ENCODE measurements at regions not wholly inside any gene's neighbourhood (a gene's known extent, or its start where the extent isn't known, plus 50 kb on each side); places are given as distances from the start of the nearest gene placed in this dataset.
"Not testable (repeated sequence)": the region's sequence is repeated elsewhere in the genome, so short reads cannot be mapped to it uniquely, and the experiment has no call there.

DNA sequence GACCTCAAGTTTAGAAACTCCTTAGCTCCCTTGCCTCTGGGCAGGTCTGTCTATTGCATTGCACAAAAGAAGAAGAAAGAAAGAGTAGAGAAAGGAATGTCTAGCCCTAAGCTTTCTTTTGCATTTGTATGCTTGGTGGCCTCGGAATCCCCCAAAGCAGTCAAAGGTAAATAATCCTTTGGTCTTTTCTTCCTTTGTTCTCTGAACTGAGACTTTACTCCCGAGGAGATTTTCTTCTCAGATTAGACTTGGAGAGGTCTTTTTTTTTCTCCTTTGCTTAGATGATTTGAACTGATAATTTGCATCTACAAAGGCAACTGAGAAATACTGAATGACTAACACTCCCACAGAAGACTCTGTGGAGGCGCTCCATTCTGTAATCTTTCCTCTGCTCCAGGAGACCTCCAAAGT, 93.2 kb downstream of the AKR1D1 start:
- DNase-seq (ENCODE audit: low spot score): no peak

DNA sequence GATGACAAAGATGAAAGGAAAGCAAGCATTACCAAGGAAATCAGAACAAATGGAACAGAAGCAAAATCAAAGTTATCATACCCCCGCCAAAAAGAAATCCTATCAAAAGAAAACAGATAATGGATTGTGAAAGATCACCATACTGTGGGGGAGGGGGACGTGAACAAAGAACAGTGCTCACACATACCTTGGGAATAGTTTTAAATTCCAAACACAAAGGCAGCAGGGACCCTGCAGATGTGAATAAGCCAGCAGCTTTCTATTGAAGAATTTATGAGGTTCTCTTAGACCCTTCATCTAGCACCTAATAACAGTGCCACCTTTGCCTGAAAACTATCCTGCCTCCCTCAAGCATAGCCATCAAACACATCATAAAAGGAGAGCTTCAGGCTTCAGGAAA, 94.0 kb downstream of the AKR1D1 start:
- no peak for DNase-seq (ENCODE audit: low spot score)

GRCh38 chr7:138170959-138171703, 94.9 kb downstream of the AKR1D1 start:
- DNase-seq (ENCODE audit: low spot score): no peak

GRCh38 chr7:138173548-138173947, 97.3 kb downstream of the AKR1D1 start:
- no peak for DNase-seq (ENCODE audit: low spot score)

GRCh38 chr7:138176060-138176459, 99.8 kb downstream of the AKR1D1 start:
- no peak for DNase-seq (ENCODE audit: low spot score)

DNA sequence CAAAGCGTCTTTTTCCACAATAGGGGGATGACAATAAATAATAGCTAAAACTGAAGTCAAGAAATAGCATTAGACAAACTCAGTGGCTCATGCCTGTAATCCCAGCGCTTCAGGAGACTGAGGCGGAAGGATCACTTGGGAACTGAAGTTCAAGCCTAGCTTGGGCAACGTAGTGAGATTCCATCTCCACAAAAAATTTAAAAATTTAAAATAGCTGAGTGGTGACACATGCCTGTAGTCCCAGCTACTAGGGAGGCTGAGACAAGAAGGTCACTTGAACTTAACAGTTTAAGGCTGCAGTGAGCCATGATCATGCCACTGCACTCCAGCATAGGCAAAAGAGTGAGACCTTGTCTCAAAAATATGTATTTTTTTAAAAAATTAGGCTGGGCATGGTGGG, 107.9 kb downstream of the AKR1D1 start:
- DNase-seq (ENCODE audit: low spot score): no peak

DNA sequence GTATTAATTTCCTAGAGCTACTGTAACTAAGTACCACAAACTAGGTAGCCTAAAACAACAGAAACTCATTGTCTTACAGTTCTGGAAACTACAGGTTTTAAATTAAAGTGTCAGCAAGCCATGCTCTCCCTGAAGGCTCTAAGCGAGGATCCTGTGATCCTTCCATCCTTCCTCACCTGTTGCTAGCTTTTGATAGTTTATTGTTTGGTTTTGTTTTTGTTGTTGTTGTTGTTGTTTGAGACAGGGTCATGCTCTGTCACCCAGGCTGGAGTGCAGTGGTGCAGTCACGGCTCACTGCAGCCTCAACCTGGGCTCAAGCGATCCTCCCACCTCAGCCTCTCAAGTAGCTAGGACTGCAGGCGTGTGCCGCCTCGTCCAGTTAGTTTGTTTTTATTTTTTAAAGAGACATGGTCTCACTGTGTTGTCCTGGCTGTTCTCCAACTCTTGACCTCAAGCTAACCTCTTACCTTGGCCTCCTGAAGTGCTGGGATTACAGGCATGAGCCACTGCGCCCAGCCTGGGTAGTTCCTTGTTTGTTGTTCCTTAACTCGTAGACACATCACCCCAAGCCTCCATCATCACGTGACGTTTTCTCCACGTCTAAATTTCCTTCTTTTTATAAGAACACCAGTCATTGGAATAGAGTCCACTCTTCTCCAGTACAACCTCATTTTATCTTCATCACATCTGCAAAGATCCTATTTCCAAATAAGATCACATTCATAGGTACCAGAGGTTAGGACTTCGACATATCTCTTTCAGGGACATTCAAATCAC, 109.1 kb downstream of the AKR1D1 start:
- DNase-seq (ENCODE audit: low spot score): no peak

GRCh38 chr7:138186951-138187351, 110.7 kb downstream of the AKR1D1 start:
- DNase-seq (ENCODE audit: low spot score): peak; percentile 39

- no peak for DNase-seq (ENCODE audit: low spot score)
These were observed 112.1 kb downstream of the AKR1D1 start for GRCh38 chr7:138188290-138188858.

DNA sequence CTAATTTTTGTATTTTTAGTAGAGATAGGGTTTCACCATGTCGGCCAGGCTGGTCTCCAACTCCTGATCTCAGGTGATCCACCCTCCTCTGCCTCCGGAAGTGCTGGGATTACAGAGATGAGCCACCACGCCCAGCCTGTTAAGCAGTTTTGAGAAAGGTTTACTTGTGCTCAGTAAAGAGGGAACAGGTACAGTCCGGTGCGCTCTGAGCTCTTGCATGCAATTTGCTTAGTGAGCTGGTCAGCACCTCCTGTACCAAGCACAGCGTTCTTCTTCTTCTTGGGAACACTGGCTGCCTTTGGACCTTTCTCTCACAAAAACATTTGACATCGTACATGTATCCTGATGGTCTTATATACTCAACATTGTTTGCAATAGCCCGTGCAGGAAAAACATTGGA, 118.3 kb downstream of the AKR1D1 start:
- DNase-seq (ENCODE audit: low spot score): no peak

DNA sequence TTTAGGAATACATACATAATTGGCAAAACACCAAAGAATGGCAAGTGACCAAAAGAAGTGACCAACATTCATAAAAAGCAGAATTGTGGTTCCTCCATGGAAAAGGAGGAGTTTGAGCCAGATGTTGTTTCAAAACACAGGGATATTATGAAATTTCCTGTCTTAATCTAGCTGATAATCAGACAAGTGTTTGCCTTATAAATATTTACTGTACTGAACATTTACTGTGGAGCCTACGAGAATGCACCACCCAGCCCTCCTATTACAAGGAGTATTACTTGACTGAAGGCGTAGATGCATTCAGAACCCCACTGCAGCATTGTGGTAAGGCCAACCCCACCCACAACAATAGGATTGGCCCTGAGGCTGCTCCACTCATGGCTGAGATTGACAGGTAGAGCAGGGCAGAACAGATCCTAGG, 118.9 kb downstream of the AKR1D1 start:
- no peak for DNase-seq (ENCODE audit: low spot score)

DNA sequence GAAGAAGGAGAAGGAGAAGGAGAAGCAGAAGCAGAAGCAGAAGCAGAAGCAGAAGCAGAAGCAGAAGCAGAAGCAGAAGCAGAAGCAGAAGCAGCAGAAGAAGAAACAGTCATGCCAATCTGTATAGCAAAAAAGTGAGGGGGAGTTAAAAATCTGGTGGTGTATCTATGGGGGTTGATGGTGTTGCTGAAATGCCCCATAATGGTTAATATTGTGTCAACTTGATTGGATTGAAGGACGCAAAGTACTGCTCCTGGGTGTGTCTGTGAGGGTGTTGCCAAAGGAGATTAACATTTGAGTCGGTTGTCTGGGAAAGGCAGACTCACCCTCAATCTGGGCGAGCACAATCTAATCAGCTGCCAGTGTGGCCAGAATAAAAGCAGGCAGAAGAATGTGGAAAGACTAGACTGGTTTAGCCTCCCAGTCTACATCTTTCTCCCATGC, 120.3 kb downstream of the AKR1D1 start:
- not testable (repeated sequence) for DNase-seq (ENCODE audit: low spot score)

- no peak for DNase-seq (ENCODE audit: low spot score)
These were observed 121.0 kb downstream of the AKR1D1 start for GRCh38 chr7:138196971-138197896.

DNA sequence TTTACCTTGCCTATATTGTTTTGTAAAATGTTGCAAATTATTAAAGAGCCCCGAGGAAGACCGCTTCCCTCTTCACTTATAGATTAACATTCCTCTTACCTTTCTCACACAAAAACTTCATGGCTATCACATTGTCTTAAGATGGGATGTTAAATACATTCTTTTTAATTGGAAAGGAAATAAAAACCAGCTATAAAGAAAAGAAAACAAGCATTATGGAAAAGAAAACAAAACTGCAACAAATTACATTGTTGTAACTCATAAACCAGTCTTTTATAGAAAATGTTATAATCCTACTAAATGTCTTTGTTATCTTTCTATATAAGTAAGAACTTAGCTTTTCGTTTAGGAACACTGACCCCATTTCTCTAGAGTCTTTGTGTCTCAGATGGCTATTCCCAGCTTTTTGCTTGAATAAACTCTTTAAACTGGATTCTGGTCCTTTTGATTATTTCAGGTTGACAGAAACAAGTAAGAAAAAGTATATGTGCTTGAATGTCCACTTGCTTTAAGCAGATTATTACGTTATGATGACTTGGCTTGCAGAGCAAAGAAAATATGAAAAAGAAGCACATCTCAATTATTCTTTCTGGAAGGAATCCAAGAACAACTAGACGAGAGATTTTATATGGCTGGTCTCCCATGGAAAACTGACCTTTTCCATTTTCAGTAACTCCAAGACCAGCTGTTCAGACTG, 128.2 kb downstream of the AKR1D1 start:
- DNase-seq (ENCODE audit: low spot score): no peak

DNA sequence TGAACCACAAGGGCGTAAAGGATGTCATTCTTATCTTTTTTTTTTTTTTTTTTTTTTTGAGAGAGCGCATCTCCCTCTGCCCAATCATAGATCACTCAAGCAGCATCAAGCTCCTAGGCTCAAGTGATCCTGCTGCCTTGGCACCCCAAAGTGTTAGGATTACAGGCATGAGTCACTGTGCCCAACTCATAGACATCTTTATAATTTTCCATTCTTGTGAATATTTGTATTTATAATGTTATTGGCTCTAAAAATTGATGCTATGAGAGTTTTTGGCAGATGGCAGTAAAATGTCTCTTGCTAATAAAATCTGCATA, 128.7 kb downstream of the AKR1D1 start:
- no peak for DNase-seq (ENCODE audit: low spot score)

DNA sequence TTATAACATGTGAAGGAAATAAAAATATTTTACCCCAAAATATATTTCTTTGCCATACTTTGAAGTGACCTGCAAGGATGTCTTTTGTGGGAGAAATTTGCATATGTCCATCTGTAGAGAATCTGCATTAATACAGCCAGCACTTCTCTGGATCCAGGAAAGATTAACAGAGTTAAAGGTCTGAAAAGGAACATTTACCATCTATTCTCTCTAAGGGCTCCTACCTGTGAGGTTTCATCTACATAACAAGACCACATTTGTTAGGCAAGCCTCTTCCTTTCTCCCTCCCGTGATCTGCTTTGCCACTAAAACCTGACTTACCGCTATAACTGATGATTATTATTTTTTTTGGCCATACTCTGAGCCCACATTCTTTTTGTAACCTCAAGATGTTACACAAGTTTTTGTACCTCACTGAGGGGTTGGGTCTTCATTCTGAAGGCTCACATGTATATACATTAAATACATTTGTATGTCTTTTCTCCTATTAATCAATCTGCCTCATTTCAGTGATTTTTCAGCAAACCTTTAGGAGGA, 129.4 kb downstream of the AKR1D1 start:
- DNase-seq (ENCODE audit: low spot score): no peak

DNA sequence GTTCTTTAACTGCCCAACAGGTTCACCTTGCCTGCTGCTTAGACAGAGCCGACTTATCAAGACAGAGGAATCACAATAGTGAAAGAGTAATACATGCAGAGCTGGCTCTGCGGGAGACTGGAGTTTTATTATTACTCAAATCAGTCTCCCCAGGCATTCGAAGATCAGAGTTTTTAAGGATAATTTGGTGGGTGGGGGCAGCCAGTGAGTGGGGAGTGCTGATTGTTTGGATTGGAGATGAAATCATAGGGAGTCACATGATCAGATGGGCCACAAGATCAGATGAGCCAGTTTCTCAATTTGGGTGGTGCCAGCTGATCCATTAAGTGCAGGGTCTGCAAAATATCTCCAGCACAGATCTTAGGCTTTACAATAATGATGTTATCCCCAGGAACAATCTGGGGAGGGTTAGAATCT, 131.3 kb downstream of the AKR1D1 start:
- no peak for DNase-seq (ENCODE audit: low spot score)

GRCh38 chr7:138208142-138208570, 131.9 kb downstream of the AKR1D1 start:
- no peak for DNase-seq (ENCODE audit: low spot score)

GRCh38 chr7:138208864-138209263, 132.6 kb downstream of the AKR1D1 start:
- no peak for DNase-seq (ENCODE audit: low spot score)

DNA sequence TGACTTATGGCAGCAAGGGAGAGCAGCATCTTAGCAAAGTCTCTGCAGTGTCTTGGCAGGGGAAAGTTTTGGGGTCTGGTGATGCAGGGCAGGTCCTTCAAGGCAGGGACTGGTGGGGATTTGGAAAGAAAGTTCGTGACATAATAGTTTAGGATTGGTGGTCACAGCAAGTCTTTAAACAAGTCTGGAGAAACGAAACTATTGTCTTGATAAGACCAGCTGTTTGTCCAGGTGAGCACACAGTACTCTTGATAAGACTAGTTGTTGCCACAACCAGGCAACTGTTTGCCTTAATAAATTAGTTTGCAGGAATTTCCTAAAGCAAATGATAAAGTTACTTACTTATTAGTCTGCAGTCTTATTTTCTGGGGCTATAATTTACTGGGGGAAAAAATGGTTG, 136.1 kb downstream of the AKR1D1 start:
- DNase-seq (ENCODE audit: low spot score): no peak

DNA sequence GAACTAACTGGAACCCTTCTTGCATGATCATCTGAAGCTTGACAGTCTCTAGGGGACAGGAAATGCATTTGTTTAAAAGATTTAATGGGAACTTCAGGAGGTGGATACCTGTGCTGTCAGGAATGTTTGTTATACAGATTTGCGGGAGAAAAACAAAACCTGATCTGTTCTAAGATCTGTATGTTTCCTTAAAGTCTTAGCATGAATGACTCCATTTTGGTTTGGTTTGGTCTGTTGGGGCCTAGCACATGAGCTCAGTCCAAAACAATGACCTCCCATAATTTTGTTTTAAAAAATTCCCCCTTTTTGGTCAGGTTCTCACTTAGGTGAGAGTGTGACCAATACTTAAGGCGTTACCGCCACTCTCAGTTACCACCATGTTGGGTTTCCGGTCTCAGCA, 138.7 kb downstream of the AKR1D1 start:
- DNase-seq (ENCODE audit: low spot score): no peak

Data from LoVo (cell line).